ENCODE measurements at regions not wholly inside any gene's neighbourhood (a gene's known extent, or its start where the extent isn't known, plus 50 kb on each side); places are given as distances from the start of the nearest gene placed in this dataset.
"Not testable (repeated sequence)": the region's sequence is repeated elsewhere in the genome, so short reads cannot be mapped to it uniquely, and the experiment has no call there.

GRCh38 chr7:80018941-80019808, 115.5 kb upstream of the GNAI1 start:
- peak; percentile 43 for DNase-seq

- DNase-seq: no peak
Observed at GRCh38 chr7:80017101-80017698, 117.4 kb upstream of the GNAI1 start.

- no peak for DNase-seq
Observed at GRCh38 chr7:80014511-80014910, 120.1 kb upstream of the GNAI1 start.

GRCh38 chr7:80008039-80008438, 126.6 kb upstream of the GNAI1 start:
- DNase-seq: no peak

- no peak for DNase-seq
Observed at GRCh38 chr7:80002865-80003264, 131.8 kb upstream of the GNAI1 start.

GRCh38 chr7:79998363-79998762, 136.3 kb upstream of the GNAI1 start:
- no peak for DNase-seq

GRCh38 chr7:79997345-79997744, 137.3 kb upstream of the GNAI1 start:
- no peak for DNase-seq

GRCh38 chr7:79995741-79996140, 138.9 kb upstream of the GNAI1 start:
- not testable (repeated sequence) for DNase-seq

GRCh38 chr7:79988653-79989052, 146.0 kb upstream of the GNAI1 start:
- no peak for DNase-seq

- no peak for DNase-seq
Observed at GRCh38 chr7:79984210-79984609, 150.4 kb upstream of the GNAI1 start.

- no peak for DNase-seq
Observed at GRCh38 chr7:79982141-79982770, 152.4 kb upstream of the GNAI1 start.

- no peak for DNase-seq
Observed at GRCh38 chr7:79980376-79980775, 154.3 kb upstream of the GNAI1 start.

- DNase-seq: no peak
Observed at GRCh38 chr7:79979437-79979836, 155.2 kb upstream of the GNAI1 start.

GRCh38 chr7:79977481-79977880, 157.2 kb upstream of the GNAI1 start:
- no peak for DNase-seq

- not testable (repeated sequence) for DNase-seq
Observed at GRCh38 chr7:79976711-79977020, 158.0 kb upstream of the GNAI1 start.

GRCh38 chr7:79975986-79976710, 158.5 kb upstream of the GNAI1 start:
- not testable (repeated sequence) for DNase-seq

- no peak for DNase-seq
Observed at GRCh38 chr7:79973455-79973854, 161.2 kb upstream of the GNAI1 start.

- DNase-seq: no peak
Observed at GRCh38 chr7:79971058-79971457, 163.6 kb upstream of the GNAI1 start.

- DNase-seq: no peak
Observed at GRCh38 chr7:79968894-79969293, 165.7 kb upstream of the GNAI1 start.

- no peak for DNase-seq
Observed at GRCh38 chr7:79968077-79968648, 166.5 kb upstream of the GNAI1 start.

GRCh38 chr7:79965946-79966345, 168.7 kb upstream of the GNAI1 start:
- DNase-seq: no peak

GRCh38 chr7:79964463-79964862, 170.2 kb upstream of the GNAI1 start:
- no peak for DNase-seq

GRCh38 chr7:79953130-79953529, 181.5 kb upstream of the GNAI1 start:
- DNase-seq: no peak

Data from activated CD4-positive, CD25-positive, alpha-beta regulatory T cell treated with anti-CD3 and anti-CD28 coated beads, Interleukin-2, amount 50 U/mL, for 72 hours (primary cell).